Adrenal gland (tissue), 5 donors: ENCODE measurements at regions not wholly inside any gene's neighbourhood (a gene's known extent, or its start where the extent isn't known, plus 50 kb on each side); places are given as distances from the start of the nearest gene placed in this dataset.

Experiments used
- POLR2A ChIP-seq, 2 donors: fragments of 450-650 bp; IDR thresholded peaks; one replicate each; pipeline ENCODE4 v1.6.1; 2017; ENCODE audit warnings: antibody characterized with exemption in 2 of 2, mild to moderate bottlenecking in 2 of 2, moderate library complexity in 1 of 2
- TF ChIP-seq, protein P1 (sequence below), 6 experiments: fragments of 450-650 bp in 4 of 6; fragments of 200-600 bp in 2 of 6; sonication (generic) in 1 of 6; IDR thresholded peaks; 1 replicate in 5 of 6; 2 replicates in 1 of 6; pipeline versions ENCODE4 v1.5.1 to v1.8.0; 2016 to 2021; ENCODE audit warnings: antibody characterized with exemption in 6 of 6, mild to moderate bottlenecking in 2 of 6, moderate library complexity in 1 of 6
- donor health status: DM: no; HTN: no; CAD: no.

DNA sequence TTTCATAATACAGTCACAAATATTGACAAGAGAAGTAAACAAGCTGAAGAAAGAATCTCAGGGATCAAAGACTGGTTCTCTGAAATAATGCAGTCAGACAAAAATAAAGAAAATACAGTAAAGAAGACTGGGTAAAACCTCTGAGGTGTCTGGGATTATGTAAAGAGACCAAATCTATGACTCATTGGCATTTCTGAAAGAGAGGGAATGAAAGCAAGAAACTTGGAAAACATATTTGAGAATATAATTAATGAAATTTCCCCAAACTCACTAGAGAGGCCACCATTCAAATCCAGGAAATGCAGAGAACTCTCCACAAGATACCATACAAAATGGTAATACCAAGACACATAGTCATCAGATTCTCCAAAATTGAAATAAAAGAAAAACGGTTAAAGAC is 53.0 kb upstream of the GPC6 start:
- TF ChIP-seq POLR2A (IDR thresholded peaks at IDR 0.05): no peak
- TF ChIP-seq, protein P1, sequence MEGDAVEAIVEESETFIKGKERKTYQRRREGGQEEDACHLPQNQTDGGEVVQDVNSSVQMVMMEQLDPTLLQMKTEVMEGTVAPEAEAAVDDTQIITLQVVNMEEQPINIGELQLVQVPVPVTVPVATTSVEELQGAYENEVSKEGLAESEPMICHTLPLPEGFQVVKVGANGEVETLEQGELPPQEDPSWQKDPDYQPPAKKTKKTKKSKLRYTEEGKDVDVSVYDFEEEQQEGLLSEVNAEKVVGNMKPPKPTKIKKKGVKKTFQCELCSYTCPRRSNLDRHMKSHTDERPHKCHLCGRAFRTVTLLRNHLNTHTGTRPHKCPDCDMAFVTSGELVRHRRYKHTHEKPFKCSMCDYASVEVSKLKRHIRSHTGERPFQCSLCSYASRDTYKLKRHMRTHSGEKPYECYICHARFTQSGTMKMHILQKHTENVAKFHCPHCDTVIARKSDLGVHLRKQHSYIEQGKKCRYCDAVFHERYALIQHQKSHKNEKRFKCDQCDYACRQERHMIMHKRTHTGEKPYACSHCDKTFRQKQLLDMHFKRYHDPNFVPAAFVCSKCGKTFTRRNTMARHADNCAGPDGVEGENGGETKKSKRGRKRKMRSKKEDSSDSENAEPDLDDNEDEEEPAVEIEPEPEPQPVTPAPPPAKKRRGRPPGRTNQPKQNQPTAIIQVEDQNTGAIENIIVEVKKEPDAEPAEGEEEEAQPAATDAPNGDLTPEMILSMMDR (IDR thresholded peaks at IDR 0.05): no peak
